Natural killer cell (primary cell): ENCODE measurements at regions not wholly inside any gene's neighbourhood (a gene's known extent, or its start where the extent isn't known, plus 50 kb on each side); places are given as distances from the start of the nearest gene placed in this dataset.

ENCODE experiments used
- ATAC-seq, 3 donors: fragments of 150-1000 bp in 2 of 3; fragments of 200-7000 bp in 1 of 3; cut with Tn5 transposase; 1 replicate in 1 of 3; 2 replicates in 2 of 3; pipeline ENCODE4 v1.10.0; 2021; ENCODE audit warnings: mild to moderate bottlenecking in 2 of 3, moderate library complexity in 2 of 3
- DNase-seq, 2 donors: peaks; one replicate each; pipeline versions ENCODE4 v3.0.0 to v3.0.0-alpha.2; 2013 to 2021; ENCODE audit warnings: mixed read lengths in 1 of 2
- H3K27ac ChIP-seq: one replicate; pipeline ENCODE4 v1.5.1; 2013; ENCODE audit warnings: mild to moderate bottlenecking, low read length
- H3K27me3 ChIP-seq: one replicate; pipeline ENCODE4 v1.6.1; 2013; ENCODE audit warnings: low read length; ENCODE audit not compliant: control insufficient read depth, insufficient read depth
- H3K36me3 ChIP-seq: one replicate; pipeline ENCODE4 v1.6.1; 2013; ENCODE audit warnings: low read length; ENCODE audit not compliant: control insufficient read depth, insufficient read depth
- H3K4me1 ChIP-seq: one replicate; pipeline ENCODE4 v1.6.1; 2013; ENCODE audit warnings: low read length; ENCODE audit not compliant: control insufficient read depth, insufficient read depth
- H3K4me3 ChIP-seq: one replicate; pipeline ENCODE4 v1.5.1; 2013; ENCODE audit warnings: low read length
- H3K9me3 ChIP-seq: one replicate; pipeline ENCODE4 v1.6.1; 2013; ENCODE audit warnings: low read length; ENCODE audit not compliant: control insufficient read depth, insufficient read depth
- H3K27ac Mint-ChIP-seq, 2 donors: one replicate each; pipeline ENCODE4 v1.8.0; 2022; ENCODE audit warnings: mild to moderate bottlenecking in 2 of 2, mixed read lengths in 2 of 2, moderate library complexity in 1 of 2
- H3K27me3 Mint-ChIP-seq, 2 donors: one replicate each; pipeline ENCODE4 v1.8.0; 2022; ENCODE audit warnings: low read depth in 2 of 2, mixed read lengths in 2 of 2
- H3K36me3 Mint-ChIP-seq: one replicate; pipeline ENCODE4 v1.8.0; 2022; ENCODE audit warnings: mixed read lengths
- H3K4me1 Mint-ChIP-seq, 2 donors: one replicate each; pipeline ENCODE4 v1.8.0; 2022; ENCODE audit warnings: mixed read lengths in 2 of 2
- H3K4me3 Mint-ChIP-seq: one replicate; pipeline ENCODE4 v1.8.0; 2022; ENCODE audit warnings: mild to moderate bottlenecking, moderate library complexity, mixed read lengths
- H3K9me3 Mint-ChIP-seq, 2 donors: one replicate each; pipeline ENCODE4 v1.8.0; 2022; ENCODE audit warnings: mixed read lengths in 2 of 2
- CTCF ChIP-seq: fragments of 200-600 bp; IDR thresholded peaks from one replicate; pipeline ENCODE4 v1.8.0; 2022; ENCODE audit warnings: antibody characterized with exemption
- WGBS: methylation state at CpG from one replicate; pipeline ENCODE4 v1.1.7; 2013; ENCODE audit warnings: missing lambda C conversion rate; ENCODE audit not compliant: insufficient coverage; 5-methylcytosine and 5-hydroxymethylcytosine counted together
- intact Hi-C: fragments of 100-400 bp; cut with micrococcal nuclease; formaldehyde crosslinking; loops from one replicate; pipeline ENCODE4 v1.14.2; 2022

- Mint-ChIP-seq H3K9me3 (no peaks in the 10 kb centered on the region), H3K36me3 (no peaks in the 10 kb centered on the region), H3K27ac (no peak overlapping the region), H3K4me1 (no peaks in the 10 kb centered on the region), H3K27me3 (no peaks in the 10 kb centered on the region), H3K4me3 (no peak overlapping the region)
- Histone ChIP-seq H3K4me1 (no peaks in the 10 kb centered on the region), H3K4me3 (no peak overlapping the region), H3K36me3 (no peaks in the 10 kb centered on the region), H3K9me3 (no peaks in the 10 kb centered on the region), H3K27me3 (no peaks in the 10 kb centered on the region), H3K27ac (no peak overlapping the region)
- DNase-seq (no peak), ATAC-seq (no peak)
- intact Hi-C loops = no loop called here
- WGBS = 76% methylated on average over 15 of the region's 15 CpGs
- no peak for TF ChIP-seq CTCF
These were observed 183.4 kb upstream of the FBXL4 start for GRCh38 chr6:99130897-99131873.

- Mint-ChIP-seq H3K36me3 (no peaks in the 10 kb centered on the region), H3K4me3 (no peak overlapping the region), H3K27ac (no peak overlapping the region), H3K27me3 (no peaks in the 10 kb centered on the region), H3K4me1 (no peaks in the 10 kb centered on the region), H3K9me3 (no peaks in the 10 kb centered on the region)
- H3K27me3 ChIP-seq = no peaks in the 10 kb centered on the region
- no peaks in the 10 kb centered on the region for H3K4me1 ChIP-seq
- intact Hi-C loops = no loop called here
- no peak overlapping the region for H3K27ac ChIP-seq
- H3K4me3 ChIP-seq = no peak overlapping the region
- WGBS = 93% methylated on average over 2 of the region's 2 CpGs
- TF ChIP-seq CTCF = no peak
- ATAC-seq = no peak
- H3K36me3 ChIP-seq = no peaks in the 10 kb centered on the region
- DNase-seq = no peak
- no peaks in the 10 kb centered on the region for H3K9me3 ChIP-seq
These were observed 182.1 kb upstream of the FBXL4 start for GRCh38 chr6:99129835-99130234.

GRCh38 chr6:99121748-99122147, 174.0 kb upstream of the FBXL4 start:
- no peak for DNase-seq
- no peak for TF ChIP-seq CTCF
- Histone ChIP-seq H3K4me1 (no peaks in the 10 kb centered on the region), H3K4me3 (no peak overlapping the region), H3K9me3 (no peaks in the 10 kb centered on the region), H3K27ac (no peak overlapping the region), H3K27me3 (no peaks in the 10 kb centered on the region), H3K36me3 (no peaks in the 10 kb centered on the region)
- no peaks in the 10 kb centered on the region for H3K9me3 Mint-ChIP-seq
- WGBS = 76% methylated on average over 1 of the region's 3 CpGs
- ATAC-seq = no peak
- H3K4me1 Mint-ChIP-seq = no peaks in the 10 kb centered on the region
- no peak overlapping the region for H3K27ac Mint-ChIP-seq
- H3K36me3 Mint-ChIP-seq = no peaks in the 10 kb centered on the region
- intact Hi-C loops = no loop called here
- H3K4me3 Mint-ChIP-seq = no peak overlapping the region
- H3K27me3 Mint-ChIP-seq = peaks cover 0 to 13% of the 10 kb centered on the region in 2 donors
